ENCODE measurements at regions not wholly inside any gene's neighbourhood (a gene's known extent, or its start where the extent isn't known, plus 50 kb on each side); places are given as distances from the start of the nearest gene placed in this dataset.

- no peak for TF ChIP-seq POLR2A (IDR thresholded peaks at IDR 0.05; ENCODE audit: low read depth, low read length)
- TF ChIP-seq SPI1 (IDR thresholded peaks at IDR 0.05; ENCODE audit: low read depth, low read length), result no peak
- TF ChIP-seq TAF1 (IDR thresholded peaks at IDR 0.05; ENCODE audit: low read depth, low read length), result no peak
- no peak for TF ChIP-seq POLR2AphosphoS5 (IDR thresholded peaks at IDR 0.05; ENCODE audit: low read depth, low read length)
- TF ChIP-seq PAX5 (IDR thresholded peaks at IDR 0.05; ENCODE audit: insufficient read depth, low read length, severe bottlenecking), result no peak
Measured at GRCh38 chr2:103353774-103354173, 591.9 kb downstream of the TMEM182 start.

Data from GM12891 (cell line).